ENCODE measurements at regions not wholly inside any gene's neighbourhood (a gene's known extent, or its start where the extent isn't known, plus 50 kb on each side); places are given as distances from the start of the nearest gene placed in this dataset.

DNA sequence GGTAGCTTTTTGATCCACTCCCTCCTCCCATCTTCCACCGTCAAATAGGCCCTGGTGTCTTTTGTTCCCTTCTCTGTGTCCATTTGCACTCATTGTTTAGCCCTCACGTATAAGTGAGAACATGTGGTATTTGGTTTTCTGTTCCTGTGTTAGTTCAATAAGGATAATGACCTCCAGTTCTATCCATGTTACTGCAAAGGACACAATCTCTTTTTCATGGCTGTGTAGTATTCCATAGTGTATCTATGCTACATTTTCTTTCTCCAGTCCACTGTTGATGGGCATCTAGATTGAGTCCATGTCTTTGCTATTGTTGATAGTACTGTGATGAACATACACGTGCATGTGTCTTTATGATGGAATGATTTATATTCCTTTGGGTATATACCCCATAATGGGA is 136.0 kb upstream of the USP29 start:
- DNase-seq (ENCODE audit: low read depth in 2 of 2) = no peak
- TF ChIP-seq, protein P1, sequence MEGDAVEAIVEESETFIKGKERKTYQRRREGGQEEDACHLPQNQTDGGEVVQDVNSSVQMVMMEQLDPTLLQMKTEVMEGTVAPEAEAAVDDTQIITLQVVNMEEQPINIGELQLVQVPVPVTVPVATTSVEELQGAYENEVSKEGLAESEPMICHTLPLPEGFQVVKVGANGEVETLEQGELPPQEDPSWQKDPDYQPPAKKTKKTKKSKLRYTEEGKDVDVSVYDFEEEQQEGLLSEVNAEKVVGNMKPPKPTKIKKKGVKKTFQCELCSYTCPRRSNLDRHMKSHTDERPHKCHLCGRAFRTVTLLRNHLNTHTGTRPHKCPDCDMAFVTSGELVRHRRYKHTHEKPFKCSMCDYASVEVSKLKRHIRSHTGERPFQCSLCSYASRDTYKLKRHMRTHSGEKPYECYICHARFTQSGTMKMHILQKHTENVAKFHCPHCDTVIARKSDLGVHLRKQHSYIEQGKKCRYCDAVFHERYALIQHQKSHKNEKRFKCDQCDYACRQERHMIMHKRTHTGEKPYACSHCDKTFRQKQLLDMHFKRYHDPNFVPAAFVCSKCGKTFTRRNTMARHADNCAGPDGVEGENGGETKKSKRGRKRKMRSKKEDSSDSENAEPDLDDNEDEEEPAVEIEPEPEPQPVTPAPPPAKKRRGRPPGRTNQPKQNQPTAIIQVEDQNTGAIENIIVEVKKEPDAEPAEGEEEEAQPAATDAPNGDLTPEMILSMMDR (IDR thresholded peaks at IDR 0.05; ENCODE audit: low read depth, low read length) = no peak

DNA sequence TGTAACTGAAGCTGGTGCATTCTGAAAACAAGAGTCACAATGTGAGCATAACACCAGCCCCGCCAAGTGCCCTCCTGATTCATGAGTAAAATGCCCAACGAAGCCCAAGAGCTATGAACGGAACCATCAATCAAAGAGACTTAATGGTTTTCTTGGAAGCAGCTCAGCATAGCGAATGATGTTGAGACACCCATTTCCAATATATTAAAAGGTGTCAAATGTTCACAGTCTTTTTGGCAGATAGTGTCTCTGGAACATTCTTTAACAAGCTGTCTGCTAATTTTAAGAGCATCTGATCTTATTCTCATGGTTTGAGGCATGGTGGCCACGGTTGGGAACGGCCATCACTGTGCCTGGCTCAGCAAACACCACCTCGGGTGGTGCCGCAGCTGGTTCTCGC is 133.4 kb upstream of the USP29 start:
- TF ChIP-seq, protein P1 (IDR thresholded peaks at IDR 0.05; ENCODE audit: low read depth, low read length) = no peak
- no peak for DNase-seq (ENCODE audit: low read depth in 2 of 2)
- H3K4me3 ChIP-seq (replicated peaks in 1 of 2; ENCODE audit: low read depth in 2 of 2, low read length in 2 of 2) = no peak overlapping the region

More for the DNA sequence above, 136.0 kb upstream of the USP29 start:
- H3K4me3 ChIP-seq (replicated peaks in 1 of 2; ENCODE audit: low read depth in 2 of 2, low read length in 2 of 2) = no peak overlapping the region

GRCh38 chr19:56987184-56987583 is 132.6 kb upstream of the USP29 start:
- TF ChIP-seq, protein P1 (IDR thresholded peaks at IDR 0.05; ENCODE audit: low read depth, low read length) = no peak
- no peak overlapping the region for H3K4me3 ChIP-seq (replicated peaks in 1 of 2; ENCODE audit: low read depth in 2 of 2, low read length in 2 of 2)
- no peak for DNase-seq (ENCODE audit: low read depth in 2 of 2)

DNA sequence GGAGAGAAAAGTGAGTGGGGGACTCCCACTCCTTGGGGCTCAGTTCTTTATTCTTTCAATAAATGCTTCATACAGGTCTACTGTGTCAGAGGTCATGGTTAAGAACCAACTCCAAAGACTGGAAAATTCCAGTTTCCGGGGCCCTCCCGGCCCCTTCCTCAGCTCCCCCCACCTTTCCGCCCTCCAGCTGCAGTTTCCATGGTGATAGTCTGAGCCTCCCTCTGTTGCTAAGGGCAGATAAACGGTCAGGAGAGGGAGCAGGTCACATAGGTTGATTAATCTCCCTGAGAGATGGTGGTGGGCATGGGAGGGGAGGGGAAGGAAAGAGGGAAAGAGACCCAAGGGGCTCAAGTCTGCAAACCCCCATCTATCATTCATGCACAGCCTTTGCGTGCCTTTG is 131.5 kb upstream of the USP29 start:
- no peak for DNase-seq (ENCODE audit: low read depth in 2 of 2)
- TF ChIP-seq, protein P1 (IDR thresholded peaks at IDR 0.05; ENCODE audit: low read depth, low read length) = no peak

GRCh38 chr19:56991912-56992311 is 127.9 kb upstream of the USP29 start:
- DNase-seq (ENCODE audit: low read depth in 2 of 2) = no peak
- TF ChIP-seq, protein P1 (IDR thresholded peaks at IDR 0.05; ENCODE audit: low read depth, low read length) = no peak

More for the DNA sequence above, 131.5 kb upstream of the USP29 start:
- H3K4me3 ChIP-seq (replicated peaks in 1 of 2; ENCODE audit: low read depth in 2 of 2, low read length in 2 of 2) = no peak overlapping the region

DNA sequence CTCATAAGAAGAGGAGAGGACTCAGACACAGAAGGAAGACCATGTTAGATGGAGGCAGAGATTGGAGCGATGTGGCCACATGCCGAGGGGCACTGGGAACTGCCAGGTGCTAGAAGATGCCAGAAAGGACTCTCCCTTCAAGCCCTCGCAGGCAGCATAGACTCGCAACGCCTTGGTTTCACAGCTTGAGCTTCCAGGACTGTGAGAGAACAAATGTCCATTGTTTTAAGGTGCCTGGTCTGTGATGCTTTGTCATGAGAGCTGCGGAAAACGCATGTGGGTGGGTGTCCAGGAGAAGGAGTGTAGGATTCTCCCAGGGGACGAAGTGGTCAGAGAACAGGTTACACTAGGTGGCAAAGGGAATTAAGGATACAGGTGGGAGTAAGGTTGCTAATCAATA is 125.9 kb upstream of the USP29 start:
- no peak for DNase-seq (ENCODE audit: low read depth in 2 of 2)
- TF ChIP-seq, protein P1 (IDR thresholded peaks at IDR 0.05; ENCODE audit: low read depth, low read length) = no peak
- no peak overlapping the region for H3K4me3 ChIP-seq (replicated peaks in 1 of 2; ENCODE audit: low read depth in 2 of 2, low read length in 2 of 2)

More at GRCh38 chr19:56991912-56992311, 127.9 kb upstream of the USP29 start:
- H3K4me3 ChIP-seq (replicated peaks in 1 of 2; ENCODE audit: low read depth in 2 of 2, low read length in 2 of 2) = no peak overlapping the region
